Stimulated activated CD4-positive, alpha-beta T cell treated with anti-CD3 and anti-CD28 coated beads, Interleukin-15, amount 100 ng/mL, for 1 hour (primary cell): ENCODE measurements at regions not wholly inside any gene's neighbourhood (a gene's known extent, or its start where the extent isn't known, plus 50 kb on each side); places are given as distances from the start of the nearest gene placed in this dataset.

Experiments
- DNase-seq, 2 donors: peaks; one replicate each; pipeline ENCODE4 v3.0.0-alpha.2; 2020; ENCODE audit warnings: low read depth in 1 of 2, low spot score in 1 of 2

GRCh38 chr3:95609411-95609810 is 1205.0 kb upstream of the EPHA6 start:
- no peak for DNase-seq

DNA sequence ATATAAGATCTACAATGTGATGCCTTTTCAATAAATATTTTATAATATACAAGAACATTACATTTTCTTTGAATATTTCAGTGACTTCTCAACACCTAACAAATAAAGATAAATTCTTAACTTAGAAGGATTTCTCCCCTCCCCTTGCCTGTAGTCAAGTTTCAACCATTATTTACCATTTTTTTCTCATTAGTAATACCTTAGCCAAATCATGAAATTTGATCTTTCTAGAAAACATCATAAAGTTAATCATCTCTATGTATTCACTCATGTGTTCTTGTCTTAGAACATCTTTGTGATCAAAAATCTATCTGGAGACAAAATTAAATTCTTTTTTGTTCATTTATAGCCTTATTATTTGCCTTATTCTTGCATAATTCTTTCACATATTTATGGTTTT is 1201.8 kb upstream of the EPHA6 start:
- no peak for DNase-seq

- no peak for DNase-seq
Measured at GRCh38 chr3:95613993-95614392, 1200.4 kb upstream of the EPHA6 start.

- DNase-seq: no peak
Measured at GRCh38 chr3:95615592-95616310, 1198.6 kb upstream of the EPHA6 start.

DNA sequence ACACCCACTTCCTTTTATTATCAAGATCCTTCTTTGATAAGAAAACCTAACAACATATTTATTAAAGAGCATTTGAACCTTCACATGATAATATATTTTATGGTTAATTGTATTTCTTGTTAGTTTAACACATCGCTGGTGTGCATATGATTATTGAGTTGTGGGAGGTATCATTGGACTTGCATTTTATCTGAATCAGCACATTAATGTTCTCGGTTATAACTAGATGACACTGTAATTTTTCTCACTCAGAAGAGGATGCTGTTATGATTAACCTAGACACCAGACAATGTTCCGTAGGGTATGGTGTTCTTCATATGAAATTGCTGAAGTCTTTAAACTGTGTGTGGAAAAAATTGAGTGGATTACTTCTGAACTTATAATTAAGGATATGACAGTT is 1188.3 kb upstream of the EPHA6 start:
- DNase-seq: no peak

GRCh38 chr3:95627293-95627692 is 1187.1 kb upstream of the EPHA6 start:
- no peak for DNase-seq

GRCh38 chr3:95627697-95628096 is 1186.7 kb upstream of the EPHA6 start:
- no peak for DNase-seq

DNA sequence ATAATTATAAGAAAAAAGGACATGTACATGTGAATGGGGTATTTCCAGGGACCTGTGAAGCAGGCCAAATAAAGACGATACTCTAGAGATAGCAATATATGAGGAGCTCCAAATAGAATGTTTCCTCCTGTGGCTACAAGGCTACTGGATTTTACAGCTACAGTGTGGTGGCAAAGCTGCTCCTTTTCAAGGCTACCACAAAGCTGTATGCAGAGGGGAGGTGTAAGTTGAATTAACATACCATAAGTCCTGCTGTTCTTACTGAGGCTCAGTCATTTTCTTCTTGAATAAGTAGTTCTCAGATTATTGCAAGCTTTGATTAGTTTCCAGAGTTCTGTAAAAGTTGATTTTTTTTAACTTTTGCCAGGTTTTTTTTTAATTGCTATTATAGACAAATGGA is 1184.6 kb upstream of the EPHA6 start:
- DNase-seq: no peak

DNA sequence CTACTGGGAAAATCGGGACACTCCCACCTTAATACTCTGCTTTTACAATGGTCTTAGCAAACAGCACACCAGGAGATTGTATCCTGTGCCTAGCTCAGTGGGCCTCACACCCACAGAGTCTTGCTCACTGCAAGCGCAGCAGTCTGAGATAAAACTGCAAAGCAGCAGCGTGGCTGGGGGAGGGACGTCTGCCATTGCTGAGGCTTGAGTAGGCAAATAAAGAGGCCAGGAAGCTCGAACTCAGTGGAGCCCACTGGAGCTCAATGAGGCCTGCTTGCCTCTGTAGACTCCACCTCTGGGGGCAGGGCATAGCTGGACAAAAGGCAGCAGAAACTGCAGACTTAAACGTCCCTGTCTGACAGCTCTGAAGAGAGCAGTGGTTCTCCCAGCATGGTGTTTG is 1169.1 kb upstream of the EPHA6 start:
- no peak for DNase-seq

GRCh38 chr3:95654570-95655362 is 1159.6 kb upstream of the EPHA6 start:
- DNase-seq: no peak

GRCh38 chr3:95655363-95655986 is 1158.9 kb upstream of the EPHA6 start:
- no peak for DNase-seq

DNA sequence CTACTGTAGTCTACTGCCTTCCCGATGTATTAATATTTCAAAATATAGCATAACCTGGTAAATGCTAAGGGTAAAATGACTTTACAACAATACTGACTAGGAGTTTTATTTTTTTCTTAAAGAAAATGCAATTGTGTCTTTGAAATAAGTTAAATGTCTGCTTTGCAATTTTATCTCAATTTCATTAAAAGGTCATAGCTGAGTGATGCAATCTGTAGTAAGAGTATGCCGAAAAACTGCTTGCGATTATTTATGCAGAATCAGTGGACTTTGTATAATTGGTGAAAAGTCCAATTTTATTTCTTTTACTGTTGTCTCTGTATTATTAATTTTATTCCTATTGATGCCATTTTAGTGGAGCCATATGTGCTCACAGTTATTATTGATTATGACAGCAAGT is 1143.6 kb upstream of the EPHA6 start:
- no peak for DNase-seq

DNA sequence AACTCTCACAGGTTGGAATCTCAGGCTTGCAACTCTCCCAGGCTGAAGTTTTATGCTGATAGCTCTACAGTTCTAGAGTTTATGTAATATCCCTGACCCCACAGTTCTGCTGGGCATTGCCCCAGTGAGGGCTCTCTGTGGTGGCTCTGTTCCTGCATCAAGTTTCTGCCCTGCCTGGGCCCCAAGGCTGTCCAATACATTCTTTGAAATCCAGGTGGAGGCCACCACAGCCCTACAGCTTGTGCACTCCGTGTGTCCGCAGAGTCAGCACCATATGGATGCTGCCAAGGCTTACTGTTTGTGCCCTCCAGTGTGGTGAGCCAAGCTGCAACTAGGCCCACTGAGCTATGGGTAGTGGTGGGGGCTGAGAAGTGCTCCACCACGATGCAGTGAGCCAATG is 1141.2 kb upstream of the EPHA6 start:
- DNase-seq: no peak

DNA sequence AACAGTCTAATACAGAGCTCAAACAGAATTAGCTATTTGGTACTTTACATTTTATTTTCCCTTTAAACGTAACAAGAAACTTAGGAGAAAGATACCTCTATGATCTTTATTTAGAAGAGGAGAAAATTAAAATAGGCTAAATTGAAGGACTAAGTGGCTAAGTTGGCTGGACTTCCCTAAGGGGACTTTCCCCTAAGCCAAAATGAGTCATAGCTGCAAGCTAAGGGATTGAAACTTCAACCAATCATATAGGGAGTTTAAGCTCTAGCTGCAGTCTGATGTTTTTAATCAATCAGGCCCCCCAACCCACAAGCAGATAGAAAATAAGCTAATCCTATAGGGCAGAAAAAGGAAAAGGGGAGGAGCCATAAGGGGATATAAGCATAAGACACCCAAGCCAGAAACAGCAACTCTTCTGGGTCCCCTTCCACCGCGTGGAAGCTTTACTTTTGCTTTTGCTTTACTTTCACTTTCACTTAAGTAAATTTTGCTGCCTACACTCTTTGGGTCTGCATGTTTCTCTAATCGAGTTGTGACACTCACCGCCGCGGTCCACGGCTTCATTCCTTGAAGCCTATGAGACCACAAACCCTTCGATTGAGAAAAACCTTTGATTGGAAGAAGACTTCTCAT is 1108.5 kb upstream of the EPHA6 start:
- no peak for DNase-seq

DNA sequence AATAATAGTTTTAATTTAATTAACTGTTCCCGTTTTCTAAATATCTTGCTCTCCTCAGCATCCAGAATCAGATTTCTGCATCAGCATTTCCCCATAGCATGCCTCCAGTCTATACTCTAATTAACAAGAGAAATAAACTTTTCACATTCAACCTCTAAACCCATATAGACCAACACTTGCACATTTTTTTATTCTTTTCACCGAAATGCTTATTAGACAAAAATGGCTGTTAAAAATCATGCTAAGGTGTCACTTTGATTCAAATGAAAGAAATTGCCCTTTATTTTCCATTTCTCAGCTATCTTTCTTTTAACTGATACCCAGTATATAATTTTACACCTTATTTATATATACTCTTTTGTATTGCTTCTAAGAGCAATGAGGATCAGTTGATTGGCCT is 1107.1 kb upstream of the EPHA6 start:
- no peak for DNase-seq

GRCh38 chr3:95710684-95711083 is 1103.7 kb upstream of the EPHA6 start:
- DNase-seq: no peak

- no peak for DNase-seq
Measured at GRCh38 chr3:95711789-95712188, 1102.6 kb upstream of the EPHA6 start.

GRCh38 chr3:95715128-95715527 is 1099.3 kb upstream of the EPHA6 start:
- no peak for DNase-seq

GRCh38 chr3:95717048-95717447 is 1097.3 kb upstream of the EPHA6 start:
- DNase-seq: no peak

- DNase-seq: no peak
Measured at GRCh38 chr3:95718168-95718567, 1096.2 kb upstream of the EPHA6 start.

DNA sequence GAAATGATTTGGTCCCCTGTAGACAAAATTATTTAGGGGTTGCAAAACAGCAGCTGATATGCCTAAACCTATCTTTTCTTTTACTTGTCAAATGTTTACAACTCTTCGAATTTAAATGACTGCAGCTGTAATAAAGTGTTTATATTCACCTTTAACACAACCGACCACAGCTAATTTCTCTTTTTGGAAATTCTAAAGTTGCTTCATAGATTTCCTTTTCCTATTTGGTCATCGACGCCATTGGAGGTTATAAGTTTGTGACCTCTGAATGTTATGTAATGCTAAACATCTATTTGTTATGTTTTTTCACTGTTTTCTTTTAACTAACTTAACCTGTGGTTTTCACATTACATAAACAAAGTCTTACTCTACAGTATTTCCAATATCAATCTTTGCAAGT is 1094.9 kb upstream of the EPHA6 start:
- DNase-seq: no peak

DNA sequence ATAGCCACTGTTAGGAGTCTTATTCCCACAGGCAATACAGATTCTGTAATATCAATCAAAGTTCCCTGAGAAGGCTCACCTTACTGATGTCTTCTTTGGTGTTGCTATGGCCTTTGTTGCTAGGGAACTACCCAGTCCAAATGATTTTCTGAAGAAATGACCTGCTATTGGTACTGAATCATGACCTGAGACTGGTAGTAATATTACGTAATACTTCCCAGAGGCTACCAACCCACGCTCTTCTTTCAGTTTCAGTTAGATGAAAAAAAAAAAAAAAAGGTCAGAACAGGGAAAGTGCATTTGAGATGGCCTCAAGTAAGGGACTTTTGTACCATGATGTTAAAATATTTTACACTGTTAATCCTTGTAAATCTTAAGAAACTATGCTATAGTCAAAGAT is 1092.5 kb upstream of the EPHA6 start:
- no peak for DNase-seq
